ENCODE measurements at regions not wholly inside any gene's neighbourhood (a gene's known extent, or its start where the extent isn't known, plus 50 kb on each side); places are given as distances from the start of the nearest gene placed in this dataset.

GRCh38 chr20:39857187-39857586, 831.8 kb downstream of the MAFB start:
- TF ChIP-seq EP300 (IDR thresholded peaks at IDR 0.05) (no peak), POLR2A (IDR thresholded peaks at IDR 0.05) (no peak), POLR2AphosphoS5 (IDR thresholded peaks at IDR 0.05) (no peak)
- TF ChIP-seq, protein P1, sequence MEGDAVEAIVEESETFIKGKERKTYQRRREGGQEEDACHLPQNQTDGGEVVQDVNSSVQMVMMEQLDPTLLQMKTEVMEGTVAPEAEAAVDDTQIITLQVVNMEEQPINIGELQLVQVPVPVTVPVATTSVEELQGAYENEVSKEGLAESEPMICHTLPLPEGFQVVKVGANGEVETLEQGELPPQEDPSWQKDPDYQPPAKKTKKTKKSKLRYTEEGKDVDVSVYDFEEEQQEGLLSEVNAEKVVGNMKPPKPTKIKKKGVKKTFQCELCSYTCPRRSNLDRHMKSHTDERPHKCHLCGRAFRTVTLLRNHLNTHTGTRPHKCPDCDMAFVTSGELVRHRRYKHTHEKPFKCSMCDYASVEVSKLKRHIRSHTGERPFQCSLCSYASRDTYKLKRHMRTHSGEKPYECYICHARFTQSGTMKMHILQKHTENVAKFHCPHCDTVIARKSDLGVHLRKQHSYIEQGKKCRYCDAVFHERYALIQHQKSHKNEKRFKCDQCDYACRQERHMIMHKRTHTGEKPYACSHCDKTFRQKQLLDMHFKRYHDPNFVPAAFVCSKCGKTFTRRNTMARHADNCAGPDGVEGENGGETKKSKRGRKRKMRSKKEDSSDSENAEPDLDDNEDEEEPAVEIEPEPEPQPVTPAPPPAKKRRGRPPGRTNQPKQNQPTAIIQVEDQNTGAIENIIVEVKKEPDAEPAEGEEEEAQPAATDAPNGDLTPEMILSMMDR (IDR thresholded peaks at IDR 0.05): no peak
- Histone ChIP-seq H3K27me3 (no peaks in the 10 kb centered on the region), H3K9me3 (no peaks in the 10 kb centered on the region), H3K4me3 (no peak overlapping the region), H3K36me3 (no peaks in the 10 kb centered on the region), H3K27ac (no peak overlapping the region), H3K4me1 (no peaks in the 10 kb centered on the region)
- intact Hi-C loops (cut with DNase I): no loop called here
- no peak for DNase-seq
- 46 to 52% methylated on average over 1 of the region's 1 CpG for WGBS, 2 donors

- TF ChIP-seq EP300 (IDR thresholded peaks at IDR 0.05): no peak
- TF ChIP-seq POLR2A (IDR thresholded peaks at IDR 0.05): no peak
- TF ChIP-seq, protein P1 (IDR thresholded peaks at IDR 0.05): no peak
- no peak for TF ChIP-seq POLR2AphosphoS5 (IDR thresholded peaks at IDR 0.05)
- Histone ChIP-seq H3K9me3 (no peaks in the 10 kb centered on the region), H3K36me3 (no peaks in the 10 kb centered on the region), H3K4me1 (peaks cover 0 to 12% (median 8%) of the 10 kb centered on the region in 4 donors), H3K4me3 (no peak overlapping the region), H3K27me3 (no peaks in the 10 kb centered on the region), H3K27ac (no peak overlapping the region)
- 89 to 90% methylated on average over 3 of the region's 3 CpGs for WGBS, 2 donors
- DNase-seq: no peak
- intact Hi-C loops (cut with DNase I): no loop called here
Observed at GRCh38 chr20:39855799-39856198, 833.2 kb downstream of the MAFB start.

GRCh38 chr20:39855056-39855455, 834.0 kb downstream of the MAFB start:
- H3K27ac ChIP-seq: no peak overlapping the region
- no peak overlapping the region for H3K4me3 ChIP-seq
- no peak for DNase-seq
- no peaks in the 10 kb centered on the region for H3K9me3 ChIP-seq
- H3K4me1 ChIP-seq: peaks cover 0 to 19% (median 16%) of the 10 kb centered on the region in 4 donors
- H3K27me3 ChIP-seq: no peaks in the 10 kb centered on the region
- intact Hi-C loops (cut with DNase I): no loop called here
- TF ChIP-seq, protein P1 (IDR thresholded peaks at IDR 0.05): no peak
- TF ChIP-seq POLR2AphosphoS5 (IDR thresholded peaks at IDR 0.05) (no peak), EP300 (IDR thresholded peaks at IDR 0.05) (no peak), POLR2A (IDR thresholded peaks at IDR 0.05) (no peak)
- WGBS, 2 donors: 82 to 86% methylated on average over 1 of the region's 1 CpG
- H3K36me3 ChIP-seq: no peaks in the 10 kb centered on the region

- H3K9me3 ChIP-seq: no peaks in the 10 kb centered on the region
- TF ChIP-seq POLR2AphosphoS5 (IDR thresholded peaks at IDR 0.05) (no peak), EP300 (IDR thresholded peaks at IDR 0.05) (no peak), POLR2A (IDR thresholded peaks at IDR 0.05) (no peak)
- TF ChIP-seq, protein P1 (IDR thresholded peaks at IDR 0.05): no peak
- whole genome bisulfite sequencing, 2 donors: 69 to 71% methylated on average over 2 of the region's 2 CpGs
- H3K27ac ChIP-seq: no peak overlapping the region
- no peak overlapping the region for H3K4me3 ChIP-seq
- peaks cover 0 to 33% (median 24%) of the 10 kb centered on the region in 4 donors for H3K4me1 ChIP-seq
- no peaks in the 10 kb centered on the region for H3K36me3 ChIP-seq
- DNase-seq: no peak
- H3K27me3 ChIP-seq: no peaks in the 10 kb centered on the region
- intact Hi-C loops (cut with DNase I): no loop called here
Observed at GRCh38 chr20:39853636-39854035, 835.4 kb downstream of the MAFB start.

DNA sequence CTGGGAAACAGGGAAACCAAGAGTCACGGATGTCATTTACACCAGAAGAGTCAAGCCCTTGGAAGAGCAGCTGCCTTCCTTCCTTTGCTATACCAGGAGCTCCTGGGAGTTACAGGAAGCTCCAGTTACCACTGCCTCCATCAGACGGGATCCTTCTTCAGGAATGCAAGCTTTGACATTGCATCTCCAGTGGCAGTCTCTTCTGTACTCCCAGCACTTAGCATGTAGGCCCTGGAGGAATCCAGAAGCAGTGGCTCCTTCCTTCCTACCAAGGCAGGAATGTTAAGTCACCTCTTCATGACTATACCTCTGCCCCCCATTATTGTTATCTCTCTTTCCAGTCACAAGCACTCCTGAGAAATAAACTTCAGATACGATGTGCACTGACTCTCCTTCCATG, 836.0 kb downstream of the MAFB start:
- no peak overlapping the region for H3K27ac ChIP-seq
- H3K27me3 ChIP-seq: no peaks in the 10 kb centered on the region
- no peak overlapping the region for H3K4me3 ChIP-seq
- DNase-seq: no peak
- no peak for TF ChIP-seq EP300 (IDR thresholded peaks at IDR 0.05)
- TF ChIP-seq POLR2AphosphoS5 (IDR thresholded peaks at IDR 0.05): no peak
- TF ChIP-seq, protein P1 (IDR thresholded peaks at IDR 0.05): no peak
- TF ChIP-seq POLR2A (IDR thresholded peaks at IDR 0.05): no peak
- no peaks in the 10 kb centered on the region for H3K36me3 ChIP-seq
- intact Hi-C loops (cut with DNase I): no loop called here
- H3K4me1 ChIP-seq: peaks cover 0 to 33% (median 24%) of the 10 kb centered on the region in 4 donors
- no peaks in the 10 kb centered on the region for H3K9me3 ChIP-seq
- 82% methylated on average over 3 of the region's 3 CpGs for WGBS, 2 donors

Data from sigmoid colon (tissue), 6 donors.